HG03280 (cell line): ENCODE measurements at regions not wholly inside any gene's neighbourhood (a gene's known extent, or its start where the extent isn't known, plus 50 kb on each side); places are given as distances from the start of the nearest gene placed in this dataset.

Source experiments
- ATAC-seq: cut with Tn5 transposase; IDR thresholded peaks from one replicate; pipeline ENCODE4 v1.9.1; 2021; ENCODE audit warnings: mild to moderate bottlenecking, moderate library complexity; ENCODE audit not compliant: unreplicated experiment

- ATAC-seq: no peak
These were observed 136.6 kb upstream of the ZNF648 start for GRCh38 chr1:182198006-182198605.

GRCh38 chr1:182196897-182197870 lies 135.7 kb upstream of the ZNF648 start:
- ATAC-seq: no peak

GRCh38 chr1:182195733-182196132 lies 134.2 kb upstream of the ZNF648 start:
- ATAC-seq: no peak

DNA sequence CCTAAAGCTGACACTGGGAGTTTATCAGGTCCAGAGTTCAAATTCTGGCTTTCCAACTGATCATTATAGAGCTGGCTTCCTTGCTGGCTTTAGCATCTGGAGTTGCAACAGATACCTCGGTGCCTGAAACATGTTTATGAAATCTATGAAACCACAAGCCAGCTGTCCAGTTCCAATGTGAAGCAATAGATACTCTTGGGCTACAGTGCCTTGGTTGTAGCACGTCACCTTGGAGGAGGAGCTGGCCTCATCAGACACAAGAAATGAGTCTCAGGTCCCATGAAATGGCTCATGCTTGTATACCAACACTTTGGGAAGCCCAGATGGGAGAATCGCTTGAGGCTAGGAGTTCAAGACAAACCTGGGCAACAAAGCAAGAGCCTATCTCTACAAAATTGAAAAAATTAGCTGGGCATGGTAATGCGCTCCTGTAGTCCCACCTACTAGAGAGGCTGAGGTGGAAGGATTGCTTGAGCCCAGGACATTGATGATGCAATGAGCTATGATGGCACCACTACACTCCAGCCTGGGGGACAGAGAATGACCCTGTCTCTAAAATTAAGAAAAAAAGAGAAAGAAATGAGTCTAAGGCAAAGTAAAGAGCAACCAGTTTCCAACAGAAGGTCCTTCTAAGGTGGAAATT lies 132.5 kb upstream of the ZNF648 start:
- ATAC-seq: no peak

DNA sequence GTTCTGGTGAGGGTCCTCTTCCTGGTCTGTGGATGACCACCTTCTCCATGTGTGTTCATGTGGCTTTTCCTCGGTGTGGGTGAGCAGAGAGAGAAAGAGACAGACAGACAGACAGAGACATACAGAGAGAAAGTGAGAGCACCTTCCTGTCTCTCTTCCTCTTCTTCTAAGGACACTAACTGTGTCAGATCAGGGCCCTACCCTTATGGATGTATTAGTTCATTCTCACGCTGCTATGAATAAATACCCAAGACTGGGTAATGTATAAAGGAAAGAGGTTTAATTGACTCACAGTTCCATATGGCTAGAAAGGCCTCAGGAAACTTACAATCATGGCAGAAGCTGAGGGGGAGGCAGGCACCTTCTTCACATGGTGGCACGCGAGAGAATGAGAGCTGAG lies 131.5 kb upstream of the ZNF648 start:
- no peak for ATAC-seq

DNA sequence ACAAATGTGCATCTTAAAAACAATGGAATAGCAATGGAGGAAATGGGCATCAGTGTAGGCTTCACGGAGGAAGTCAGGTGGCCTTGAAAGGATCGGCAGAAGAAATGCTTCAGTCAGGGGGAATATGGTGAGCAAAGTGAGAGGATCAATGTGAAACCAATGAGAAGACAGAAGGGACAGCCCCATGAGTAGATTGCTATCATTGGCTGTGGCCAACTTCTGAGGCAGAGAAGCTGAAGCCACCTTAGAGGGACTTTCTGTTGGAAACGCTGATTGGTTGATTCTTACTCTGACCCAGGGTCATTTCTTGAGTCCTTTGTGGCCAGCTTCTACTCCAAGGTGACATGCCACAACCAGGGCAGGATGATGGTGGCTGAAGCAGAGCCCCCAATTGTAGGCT lies 130.7 kb upstream of the ZNF648 start:
- ATAC-seq: no peak

DNA sequence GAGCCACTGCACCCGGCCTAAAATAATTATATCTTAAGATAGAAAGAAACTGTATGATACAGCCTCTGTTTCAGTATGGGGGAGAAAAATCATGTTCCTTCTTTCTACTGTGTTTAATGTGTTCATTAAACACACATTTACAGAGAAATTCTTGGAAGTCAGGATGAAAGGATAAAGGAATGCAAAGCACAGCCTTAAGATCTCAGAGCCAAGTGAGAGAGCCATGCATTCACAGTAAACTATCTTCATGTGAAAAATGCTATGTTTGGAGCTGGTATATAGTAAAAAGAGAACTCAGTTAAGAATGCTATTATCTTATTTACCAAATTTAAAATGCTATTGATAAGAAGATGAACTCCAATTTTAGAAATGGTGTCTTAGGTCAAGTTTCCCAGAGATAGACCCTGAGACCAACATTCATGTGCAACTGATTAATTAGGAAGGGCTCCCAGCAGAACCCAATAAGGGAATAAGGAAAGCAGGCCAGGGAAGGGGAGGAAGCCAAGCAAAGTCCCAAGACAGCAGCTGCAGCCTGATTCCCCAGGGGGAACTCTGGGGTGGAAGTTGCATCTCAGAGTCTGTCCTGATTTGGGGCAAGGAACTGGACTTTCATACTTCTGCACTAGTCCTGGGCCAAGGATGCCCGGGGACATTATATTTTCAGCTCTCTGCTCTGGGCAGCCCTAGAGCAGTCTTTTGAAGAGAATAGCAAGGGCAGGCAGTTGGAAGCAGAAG lies 130.0 kb upstream of the ZNF648 start:
- no peak for ATAC-seq

DNA sequence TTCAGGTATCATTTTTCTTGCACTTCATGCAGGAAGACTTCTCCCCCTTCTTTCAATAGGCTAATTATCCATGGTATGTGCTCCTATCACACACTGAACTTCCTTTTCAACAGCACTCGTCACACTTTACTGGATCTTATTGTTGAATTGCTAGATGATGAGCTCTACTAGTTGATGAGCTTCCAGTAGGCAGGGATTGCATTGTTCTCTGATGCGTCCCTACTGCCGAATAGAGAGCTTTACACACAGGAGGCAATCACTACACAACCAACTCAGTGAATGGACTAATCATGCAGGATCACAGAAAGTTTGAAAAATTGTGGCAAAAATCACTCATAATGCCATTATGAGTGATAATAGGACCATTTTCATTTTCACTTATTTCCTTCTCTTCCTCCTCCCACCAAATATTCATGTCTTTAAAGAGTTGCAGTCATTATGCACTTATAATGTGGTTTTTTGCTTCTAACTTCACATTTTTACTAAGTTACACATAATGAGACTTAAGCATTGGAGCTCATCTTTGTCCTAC lies 128.1 kb upstream of the ZNF648 start:
- ATAC-seq: no peak

DNA sequence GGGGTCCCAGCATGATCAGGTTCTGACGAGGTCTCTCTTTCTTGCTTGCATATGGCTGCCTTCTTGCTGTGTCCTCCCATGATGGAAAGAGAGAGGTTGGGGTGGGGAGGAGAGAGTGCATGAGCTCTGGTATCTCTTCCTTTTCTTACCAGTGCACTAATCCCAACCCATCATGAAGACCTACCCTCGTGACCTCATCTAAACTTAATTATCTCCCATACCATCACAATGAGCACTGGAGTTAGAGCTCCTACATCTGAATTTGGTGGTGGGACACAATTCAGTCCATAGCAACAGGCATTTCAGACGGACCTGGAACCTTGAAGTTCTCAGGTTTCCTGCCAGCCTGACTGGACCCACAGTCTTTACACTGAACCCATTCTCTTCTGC lies 125.2 kb upstream of the ZNF648 start:
- ATAC-seq: no peak

DNA sequence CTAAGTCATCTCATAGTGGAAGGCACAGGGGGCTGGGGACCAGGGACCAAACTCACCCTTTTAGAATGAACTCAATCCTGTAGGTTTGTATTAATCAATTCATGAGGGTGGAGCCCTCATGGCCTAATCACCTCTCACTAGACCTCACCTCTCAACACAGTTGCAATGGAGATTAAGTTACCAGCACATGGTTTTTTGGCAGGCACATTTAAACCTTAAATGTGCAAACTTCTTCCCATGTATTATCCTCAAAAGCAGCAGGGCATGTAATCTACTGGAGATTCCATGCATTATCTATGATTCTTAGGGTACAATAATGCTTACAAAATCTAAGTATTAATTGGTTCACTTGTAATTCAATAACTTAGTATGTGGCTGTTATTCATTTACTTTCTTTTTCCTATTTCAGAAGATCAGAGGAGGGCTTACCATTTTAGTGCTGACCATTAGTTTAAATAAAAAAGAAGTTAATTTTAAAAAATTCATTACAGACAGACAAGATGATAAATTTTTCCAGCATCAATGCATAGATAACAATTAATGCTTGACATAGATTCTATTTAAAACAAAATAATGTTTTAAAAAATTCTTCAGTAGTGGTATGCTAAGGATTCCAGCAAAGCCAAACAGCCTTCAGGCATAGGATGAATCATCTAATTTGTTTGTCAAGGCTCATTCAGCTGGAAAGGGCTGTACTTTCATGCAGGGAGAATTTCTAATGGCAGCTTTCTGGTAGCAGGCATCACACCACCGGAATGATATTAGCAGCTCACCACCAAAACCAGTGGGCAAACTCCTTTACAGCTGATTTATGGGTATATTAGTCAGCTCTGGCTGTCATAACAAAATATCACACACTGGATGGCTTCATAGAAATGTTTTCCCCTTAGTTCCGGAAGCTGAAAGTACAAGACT lies 124.6 kb upstream of the ZNF648 start:
- ATAC-seq: no peak

GRCh38 chr1:182185136-182185535 lies 123.6 kb upstream of the ZNF648 start:
- no peak for ATAC-seq

DNA sequence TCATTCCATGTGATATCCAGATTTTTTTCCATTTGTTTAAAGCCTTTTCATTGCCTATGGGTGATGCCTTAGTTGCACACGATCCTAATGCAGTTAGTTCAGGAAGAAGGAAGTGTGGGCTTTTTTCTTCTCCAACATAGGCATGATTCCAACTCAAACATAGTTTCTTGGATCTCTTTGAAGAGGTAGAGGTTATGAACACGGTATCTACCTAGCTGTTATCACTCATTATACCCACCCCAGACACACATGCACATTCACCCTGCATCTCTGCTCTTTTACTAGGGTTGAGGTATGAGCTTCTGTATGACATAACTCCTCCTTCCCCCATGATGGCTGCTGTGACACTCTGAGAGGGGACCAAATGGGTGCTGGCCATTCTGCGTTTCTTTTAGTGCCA lies 122.1 kb upstream of the ZNF648 start:
- ATAC-seq: no peak

- ATAC-seq: no peak
These were observed 120.8 kb upstream of the ZNF648 start for GRCh38 chr1:182182311-182182710.

- no peak for ATAC-seq
These were observed 119.7 kb upstream of the ZNF648 start for GRCh38 chr1:182181167-182181572.

- ATAC-seq: no peak
These were observed 113.9 kb upstream of the ZNF648 start for GRCh38 chr1:182175361-182175931.

- no peak for ATAC-seq
These were observed 113.0 kb upstream of the ZNF648 start for GRCh38 chr1:182174513-182174855.

- ATAC-seq: no peak
These were observed 112.4 kb upstream of the ZNF648 start for GRCh38 chr1:182173808-182174512.

DNA sequence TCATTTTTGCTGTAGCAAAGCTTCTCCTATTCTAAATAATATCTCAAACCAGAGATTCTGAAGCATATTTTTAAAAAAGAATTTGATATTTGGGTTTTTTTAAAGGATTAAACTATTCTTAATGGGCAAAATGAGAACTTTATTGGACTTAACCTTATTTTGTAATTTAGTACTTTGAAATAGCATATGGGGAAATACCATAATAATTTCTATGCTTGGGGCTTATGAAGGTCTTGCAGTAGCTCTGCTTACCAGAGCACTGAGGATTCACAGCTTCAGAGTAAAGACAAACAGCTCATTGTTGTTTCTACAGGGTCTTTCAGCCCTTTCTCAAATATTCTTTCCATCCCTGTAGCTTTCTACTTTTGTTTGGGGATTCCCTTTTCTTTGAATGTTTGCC lies 111.2 kb upstream of the ZNF648 start:
- ATAC-seq: no peak

GRCh38 chr1:182170891-182171461 lies 109.5 kb upstream of the ZNF648 start:
- ATAC-seq: no peak
